ENCODE measurements at regions not wholly inside any gene's neighbourhood (a gene's known extent, or its start where the extent isn't known, plus 50 kb on each side); places are given as distances from the start of the nearest gene placed in this dataset.

DNA sequence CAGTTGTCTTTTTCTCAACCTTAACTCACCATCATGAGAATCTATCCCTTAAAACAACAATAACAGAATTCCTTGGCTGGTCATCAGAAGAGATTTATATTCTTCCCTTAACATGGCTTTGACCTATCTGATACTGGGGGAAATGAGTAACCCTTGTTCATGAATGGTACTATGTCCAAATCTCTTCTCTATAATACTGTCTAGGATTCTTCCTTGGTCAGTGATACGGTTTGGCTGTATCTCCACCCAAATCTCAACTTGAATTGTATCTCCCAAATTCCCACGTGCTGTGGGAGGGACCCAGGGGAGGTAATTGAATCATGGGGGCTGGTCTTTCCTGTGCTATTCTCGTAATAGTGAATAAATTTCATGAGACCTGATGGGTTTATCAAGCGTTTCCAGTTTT lies 282.0 kb upstream of the SIX2 start:
- Histone ChIP-seq H3K27me3 (ENCODE audit: control insufficient read depth in 3 of 3, insufficient read depth in 3 of 3, low read depth in 1 of 3, low read length in 3 of 3) (peaks cover 0 to 4% (median 0%) of the 10 kb centered on the region in 3 experiments), H4K8ac (ENCODE audit: low read depth, low read length) (no peak overlapping the region), H2BK5ac (ENCODE audit: low read length) (no peak overlapping the region), H3K9me3 (replicated peaks in 1 of 2; ENCODE audit: control insufficient read depth in 2 of 2, insufficient read depth in 1 of 2, low read depth in 1 of 2, low read length in 2 of 2) (no peaks in the 10 kb centered on the region), H2AFZ (ENCODE audit: low read length) (no peak overlapping the region), H4K91ac (ENCODE audit: low read depth, low read length, poor library complexity) (no peak overlapping the region), H2AK5ac (ENCODE audit: low read depth, low read length) (no peak overlapping the region), H3K9ac (ENCODE audit: low read depth, low read length, poor library complexity) (no peak overlapping the region), H2BK15ac (ENCODE audit: low read length) (no peak overlapping the region), H3K23ac (ENCODE audit: low read depth, low read length, poor library complexity) (no peak overlapping the region), H3K4ac (ENCODE audit: low read length) (no peak overlapping the region), H2BK12ac (ENCODE audit: low read length) (no peak overlapping the region), H3K14ac (ENCODE audit: low read length) (no peak overlapping the region), H3K36me3 (replicated peaks in 1 of 2; ENCODE audit: control insufficient read depth in 2 of 2, insufficient read depth in 2 of 2, low read length in 2 of 2) (no peaks in the 10 kb centered on the region), H3K18ac (ENCODE audit: low read length) (no peak overlapping the region), H3K4me1 (ENCODE audit: control insufficient read depth in 2 of 2, insufficient read depth in 1 of 2, low read depth in 1 of 2, low read length in 2 of 2) (peaks cover 0 to 2% of the 10 kb centered on the region in 2 donors), H3K27ac (replicated peaks; ENCODE audit: low read length) (no peak overlapping the region), H3K79me1 (ENCODE audit: low read depth, low read length) (no peaks in the 10 kb centered on the region), H3K4me3 (ENCODE audit: low read length in 2 of 2) (no peak overlapping the region), H2BK120ac (ENCODE audit: low read depth, low read length) (no peak overlapping the region), H3K4me2 (ENCODE audit: insufficient read depth, low read length, poor library complexity, severe bottlenecking) (no peak overlapping the region)
- WGBS, 2 donors (ENCODE audit: extremely low coverage in 2 of 2, insufficient read length in 2 of 2, insufficient replicate concordance in 1 of 2) = no CpG with 5 or more reads among the region's 4 CpGs
- no peak for DNase-seq (ENCODE audit: low spot score)

DNA sequence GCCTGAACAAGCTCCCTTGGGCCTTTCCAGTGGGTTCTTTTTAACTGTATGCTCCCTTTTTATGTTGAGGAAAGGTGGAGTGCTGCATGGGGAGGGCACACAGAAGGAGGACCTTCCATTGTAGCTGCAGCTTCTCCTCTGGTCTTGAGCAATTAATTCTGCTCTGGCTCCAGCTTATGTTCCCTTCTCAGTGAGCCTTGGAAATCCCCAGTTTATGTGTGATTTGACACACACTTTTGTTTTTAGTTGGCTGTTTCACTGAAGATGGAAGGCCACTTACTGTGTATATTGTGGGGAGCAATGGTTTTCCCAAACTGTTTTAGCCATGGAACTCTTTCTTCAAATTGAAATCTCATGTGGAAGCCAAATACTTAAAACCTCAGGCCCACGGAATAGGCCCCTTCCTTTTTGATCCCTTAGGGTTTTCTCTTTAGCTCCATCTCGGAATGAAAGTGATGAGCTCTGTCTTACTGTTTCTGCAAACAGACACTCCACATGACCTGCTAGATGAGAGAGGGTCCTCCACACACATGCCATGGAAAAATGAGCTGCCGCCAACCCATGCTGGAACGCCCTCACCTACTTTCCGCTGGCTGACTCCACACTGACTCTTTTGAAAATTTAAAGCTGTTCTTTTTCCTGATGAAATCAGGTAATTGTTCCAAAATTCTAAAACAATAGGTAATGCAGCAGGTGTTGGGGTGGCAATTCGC lies 280.9 kb upstream of the SIX2 start:
- Histone ChIP-seq H3K9me3 (replicated peaks in 1 of 2; ENCODE audit: control insufficient read depth in 2 of 2, insufficient read depth in 1 of 2, low read depth in 1 of 2, low read length in 2 of 2) (no peaks in the 10 kb centered on the region), H2BK120ac (ENCODE audit: low read depth, low read length) (no peak overlapping the region), H3K23ac (ENCODE audit: low read depth, low read length, poor library complexity) (no peak overlapping the region), H3K18ac (ENCODE audit: low read length) (no peak overlapping the region), H2BK12ac (ENCODE audit: low read length) (no peak overlapping the region), H3K4me1 (ENCODE audit: control insufficient read depth in 2 of 2, insufficient read depth in 1 of 2, low read depth in 1 of 2, low read length in 2 of 2) (peaks cover 0 to 2% of the 10 kb centered on the region in 2 donors), H2AK5ac (ENCODE audit: low read depth, low read length) (no peak overlapping the region), H3K4me2 (ENCODE audit: insufficient read depth, low read length, poor library complexity, severe bottlenecking) (no peak overlapping the region), H3K4me3 (ENCODE audit: low read length in 2 of 2) (no peak overlapping the region), H2BK5ac (ENCODE audit: low read length) (no peak overlapping the region), H2BK15ac (ENCODE audit: low read length) (no peak overlapping the region), H3K9ac (ENCODE audit: low read depth, low read length, poor library complexity) (no peak overlapping the region), H4K91ac (ENCODE audit: low read depth, low read length, poor library complexity) (no peak overlapping the region), H3K36me3 (replicated peaks in 1 of 2; ENCODE audit: control insufficient read depth in 2 of 2, insufficient read depth in 2 of 2, low read length in 2 of 2) (no peaks in the 10 kb centered on the region), H3K4ac (ENCODE audit: low read length) (no peak overlapping the region), H4K8ac (ENCODE audit: low read depth, low read length) (no peak overlapping the region), H2AFZ (ENCODE audit: low read length) (no peak overlapping the region), H3K27ac (replicated peaks; ENCODE audit: low read length) (no peak overlapping the region), H3K27me3 (ENCODE audit: control insufficient read depth in 3 of 3, insufficient read depth in 3 of 3, low read depth in 1 of 3, low read length in 3 of 3) (peaks cover 0 to 4% (median 0%) of the 10 kb centered on the region in 3 experiments), H3K14ac (ENCODE audit: low read length) (no peak overlapping the region), H3K79me1 (ENCODE audit: low read depth, low read length) (no peaks in the 10 kb centered on the region)
- DNase-seq (ENCODE audit: low spot score) = no peak
- no CpG with 5 or more reads among the region's 6 CpGs for WGBS, 2 donors (ENCODE audit: extremely low coverage in 2 of 2, insufficient read length in 2 of 2, insufficient replicate concordance in 1 of 2)

DNA sequence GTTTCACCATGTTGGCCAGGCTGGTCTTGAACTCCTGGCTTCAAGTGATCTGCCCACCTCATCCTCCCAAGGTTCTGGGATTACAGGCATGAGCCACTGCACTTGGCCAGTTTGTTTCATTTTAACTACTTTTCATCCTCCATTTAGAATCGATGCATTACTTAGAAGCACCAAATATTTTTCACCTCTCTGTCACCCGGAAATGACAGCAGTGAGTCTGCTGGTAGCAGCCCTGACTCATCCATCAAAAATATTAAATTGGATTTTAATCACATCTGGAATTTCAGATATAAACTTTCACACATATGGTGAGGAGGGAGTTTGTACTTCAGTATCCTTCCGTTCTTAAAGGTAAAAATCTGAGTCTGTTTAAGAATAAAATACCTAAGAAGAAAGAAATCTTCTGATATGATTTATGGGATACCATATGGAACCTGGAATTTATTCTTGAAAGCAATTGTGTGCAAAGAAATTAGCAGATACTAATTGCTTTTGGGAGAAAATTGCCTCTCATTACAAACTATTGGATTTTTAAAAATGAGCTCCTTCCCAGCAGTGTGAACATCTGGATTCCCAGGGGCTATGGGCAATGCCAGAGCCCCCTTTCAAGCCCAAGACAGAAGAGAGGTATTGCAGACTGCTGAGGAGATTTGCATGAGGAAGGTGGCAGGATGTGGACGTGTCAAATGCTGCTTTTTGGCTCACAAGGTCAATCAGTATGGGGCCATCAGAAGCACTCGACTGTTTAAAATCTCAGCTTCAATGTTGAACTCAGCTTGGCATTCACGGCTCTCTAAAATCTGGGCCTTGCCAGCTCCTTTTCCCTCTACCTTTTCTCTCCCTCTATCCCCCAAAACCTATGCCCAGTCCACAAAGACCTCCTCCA lies 279.5 kb upstream of the SIX2 start:
- Histone ChIP-seq H3K9me3 (replicated peaks in 1 of 2; ENCODE audit: control insufficient read depth in 2 of 2, insufficient read depth in 1 of 2, low read depth in 1 of 2, low read length in 2 of 2) (peaks cover 0 to 3% of the 10 kb centered on the region in 2 donors), H2AK5ac (ENCODE audit: low read depth, low read length) (no peak overlapping the region), H3K14ac (ENCODE audit: low read length) (no peak overlapping the region), H3K18ac (ENCODE audit: low read length) (no peak overlapping the region), H4K8ac (ENCODE audit: low read depth, low read length) (no peak overlapping the region), H4K91ac (ENCODE audit: low read depth, low read length, poor library complexity) (no peak overlapping the region), H2BK5ac (ENCODE audit: low read length) (no peak overlapping the region), H2BK120ac (ENCODE audit: low read depth, low read length) (no peak overlapping the region), H3K27ac (replicated peaks; ENCODE audit: low read length) (no peak overlapping the region), H3K4me1 (ENCODE audit: control insufficient read depth in 2 of 2, insufficient read depth in 1 of 2, low read depth in 1 of 2, low read length in 2 of 2) (no peaks in the 10 kb centered on the region), H3K4ac (ENCODE audit: low read length) (no peak overlapping the region), H3K36me3 (replicated peaks in 1 of 2; ENCODE audit: control insufficient read depth in 2 of 2, insufficient read depth in 2 of 2, low read length in 2 of 2) (no peaks in the 10 kb centered on the region), H3K27me3 (ENCODE audit: control insufficient read depth in 3 of 3, insufficient read depth in 3 of 3, low read depth in 1 of 3, low read length in 3 of 3) (peaks cover 0 to 4% (median 2%) of the 10 kb centered on the region in 3 experiments), H2BK15ac (ENCODE audit: low read length) (no peak overlapping the region), H3K4me2 (ENCODE audit: insufficient read depth, low read length, poor library complexity, severe bottlenecking) (no peak overlapping the region), H2BK12ac (ENCODE audit: low read length) (no peak overlapping the region), H3K4me3 (ENCODE audit: low read length in 2 of 2) (no peak overlapping the region), H3K79me1 (ENCODE audit: low read depth, low read length) (no peaks in the 10 kb centered on the region), H3K9ac (ENCODE audit: low read depth, low read length, poor library complexity) (no peak overlapping the region), H2AFZ (ENCODE audit: low read length) (no peak overlapping the region), H3K23ac (ENCODE audit: low read depth, low read length, poor library complexity) (no peak overlapping the region)
- no CpG with 5 or more reads among the region's 6 CpGs for WGBS, 2 donors (ENCODE audit: extremely low coverage in 2 of 2, insufficient read length in 2 of 2, insufficient replicate concordance in 1 of 2)
- no peak for DNase-seq (ENCODE audit: low spot score)

DNA sequence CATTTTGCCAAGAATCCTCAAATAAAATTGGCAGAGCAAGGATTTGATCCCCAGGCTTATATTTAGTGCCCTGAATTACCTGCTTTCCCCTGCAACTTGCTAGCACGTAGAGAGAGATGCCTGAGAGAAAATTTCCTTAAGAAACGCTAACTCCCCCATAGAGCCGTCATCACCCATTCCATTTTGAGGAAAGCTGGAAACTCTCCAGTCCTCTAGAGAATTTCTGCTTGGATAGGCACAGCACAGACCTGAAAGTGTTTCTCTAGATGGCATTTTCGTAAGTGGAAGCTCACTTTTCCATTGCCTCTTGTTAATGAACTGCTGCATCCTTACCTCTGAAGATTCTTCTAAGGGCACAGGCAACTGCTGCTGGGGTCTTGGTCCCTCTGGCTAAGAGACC lies 277.8 kb upstream of the SIX2 start:
- Histone ChIP-seq H3K27me3 (ENCODE audit: control insufficient read depth in 3 of 3, insufficient read depth in 3 of 3, low read depth in 1 of 3, low read length in 3 of 3) (peaks cover 0 to 2% (median 0%) of the 10 kb centered on the region in 3 experiments), H2AK5ac (ENCODE audit: low read depth, low read length) (no peak overlapping the region), H3K9me3 (replicated peaks in 1 of 2; ENCODE audit: control insufficient read depth in 2 of 2, insufficient read depth in 1 of 2, low read depth in 1 of 2, low read length in 2 of 2) (peaks cover 0 to 3% of the 10 kb centered on the region in 2 donors), H2AFZ (ENCODE audit: low read length) (no peak overlapping the region), H4K8ac (ENCODE audit: low read depth, low read length) (no peak overlapping the region), H3K18ac (ENCODE audit: low read length) (no peak overlapping the region), H3K23ac (ENCODE audit: low read depth, low read length, poor library complexity) (no peak overlapping the region), H3K14ac (ENCODE audit: low read length) (no peak overlapping the region), H3K4me2 (ENCODE audit: insufficient read depth, low read length, poor library complexity, severe bottlenecking) (no peak overlapping the region), H3K4me3 (ENCODE audit: low read length in 2 of 2) (no peak overlapping the region), H2BK5ac (ENCODE audit: low read length) (no peak overlapping the region), H2BK15ac (ENCODE audit: low read length) (no peak overlapping the region), H3K36me3 (replicated peaks in 1 of 2; ENCODE audit: control insufficient read depth in 2 of 2, insufficient read depth in 2 of 2, low read length in 2 of 2) (no peaks in the 10 kb centered on the region), H2BK12ac (ENCODE audit: low read length) (no peak overlapping the region), H3K79me1 (ENCODE audit: low read depth, low read length) (no peaks in the 10 kb centered on the region), H3K27ac (replicated peaks; ENCODE audit: low read length) (no peak overlapping the region), H3K4me1 (ENCODE audit: control insufficient read depth in 2 of 2, insufficient read depth in 1 of 2, low read depth in 1 of 2, low read length in 2 of 2) (no peaks in the 10 kb centered on the region), H4K91ac (ENCODE audit: low read depth, low read length, poor library complexity) (no peak overlapping the region), H3K9ac (ENCODE audit: low read depth, low read length, poor library complexity) (no peak overlapping the region), H2BK120ac (ENCODE audit: low read depth, low read length) (no peak overlapping the region), H3K4ac (ENCODE audit: low read length) (no peak overlapping the region)
- WGBS, 2 donors (ENCODE audit: extremely low coverage in 2 of 2, insufficient read length in 2 of 2, insufficient replicate concordance in 1 of 2) = no CpG with 5 or more reads among the region's 4 CpGs
- DNase-seq (ENCODE audit: low spot score) = no peak
